Ishikawa (cell line): ENCODE measurements at regions not wholly inside any gene's neighbourhood (a gene's known extent, or its start where the extent isn't known, plus 50 kb on each side); places are given as distances from the start of the nearest gene placed in this dataset.

ENCODE experiments used
- CREB1 ChIP-seq: IDR thresholded peaks from 2 replicates; pipeline ENCODE4 v1.6.1; 2012; ENCODE audit warnings: low read depth
- EP300 ChIP-seq: IDR thresholded peaks from 2 replicates; pipeline ENCODE4 v1.6.1; 2012; ENCODE audit warnings: borderline replicate concordance
- RAD21 ChIP-seq: IDR thresholded peaks from 2 replicates; pipeline ENCODE4 v1.6.1; 2012; ENCODE audit warnings: low read depth
- TF ChIP-seq, protein P1 (sequence below): IDR thresholded peaks from 2 replicates; pipeline ENCODE4 v1.6.1; 2012
- TF ChIP-seq, protein P2 (sequence below): IDR thresholded peaks from 2 replicates; pipeline ENCODE4 v1.6.1; 2012; ENCODE audit warnings: low read depth, mild to moderate bottlenecking

- TF ChIP-seq, protein P1, sequence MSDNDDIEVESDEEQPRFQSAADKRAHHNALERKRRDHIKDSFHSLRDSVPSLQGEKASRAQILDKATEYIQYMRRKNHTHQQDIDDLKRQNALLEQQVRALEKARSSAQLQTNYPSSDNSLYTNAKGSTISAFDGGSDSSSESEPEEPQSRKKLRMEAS, result no peak
- TF ChIP-seq CREB1 (no peak), EP300 (no peak), RAD21 (no peak)
- TF ChIP-seq, protein P2, sequence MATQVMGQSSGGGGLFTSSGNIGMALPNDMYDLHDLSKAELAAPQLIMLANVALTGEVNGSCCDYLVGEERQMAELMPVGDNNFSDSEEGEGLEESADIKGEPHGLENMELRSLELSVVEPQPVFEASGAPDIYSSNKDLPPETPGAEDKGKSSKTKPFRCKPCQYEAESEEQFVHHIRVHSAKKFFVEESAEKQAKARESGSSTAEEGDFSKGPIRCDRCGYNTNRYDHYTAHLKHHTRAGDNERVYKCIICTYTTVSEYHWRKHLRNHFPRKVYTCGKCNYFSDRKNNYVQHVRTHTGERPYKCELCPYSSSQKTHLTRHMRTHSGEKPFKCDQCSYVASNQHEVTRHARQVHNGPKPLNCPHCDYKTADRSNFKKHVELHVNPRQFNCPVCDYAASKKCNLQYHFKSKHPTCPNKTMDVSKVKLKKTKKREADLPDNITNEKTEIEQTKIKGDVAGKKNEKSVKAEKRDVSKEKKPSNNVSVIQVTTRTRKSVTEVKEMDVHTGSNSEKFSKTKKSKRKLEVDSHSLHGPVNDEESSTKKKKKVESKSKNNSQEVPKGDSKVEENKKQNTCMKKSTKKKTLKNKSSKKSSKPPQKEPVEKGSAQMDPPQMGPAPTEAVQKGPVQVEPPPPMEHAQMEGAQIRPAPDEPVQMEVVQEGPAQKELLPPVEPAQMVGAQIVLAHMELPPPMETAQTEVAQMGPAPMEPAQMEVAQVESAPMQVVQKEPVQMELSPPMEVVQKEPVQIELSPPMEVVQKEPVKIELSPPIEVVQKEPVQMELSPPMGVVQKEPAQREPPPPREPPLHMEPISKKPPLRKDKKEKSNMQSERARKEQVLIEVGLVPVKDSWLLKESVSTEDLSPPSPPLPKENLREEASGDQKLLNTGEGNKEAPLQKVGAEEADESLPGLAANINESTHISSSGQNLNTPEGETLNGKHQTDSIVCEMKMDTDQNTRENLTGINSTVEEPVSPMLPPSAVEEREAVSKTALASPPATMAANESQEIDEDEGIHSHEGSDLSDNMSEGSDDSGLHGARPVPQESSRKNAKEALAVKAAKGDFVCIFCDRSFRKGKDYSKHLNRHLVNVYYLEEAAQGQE, result no peak
Measured at GRCh38 chr20:60693496-60694133, 558.4 kb upstream of the CDH4 start.
